Fibroblast of skin of left biceps (primary cell): ENCODE measurements at regions not wholly inside any gene's neighbourhood (a gene's known extent, or its start where the extent isn't known, plus 50 kb on each side); places are given as distances from the start of the nearest gene placed in this dataset.
"Not testable (repeated sequence)": the region's sequence is repeated elsewhere in the genome, so short reads cannot be mapped to it uniquely, and the experiment has no call there.

Source experiments
- DNase-seq, 2 experiments: peaks; one replicate each; pipeline ENCODE4 v3.0.0-alpha.2; 2013; ENCODE audit warnings: low read depth in 2 of 2

DNA sequence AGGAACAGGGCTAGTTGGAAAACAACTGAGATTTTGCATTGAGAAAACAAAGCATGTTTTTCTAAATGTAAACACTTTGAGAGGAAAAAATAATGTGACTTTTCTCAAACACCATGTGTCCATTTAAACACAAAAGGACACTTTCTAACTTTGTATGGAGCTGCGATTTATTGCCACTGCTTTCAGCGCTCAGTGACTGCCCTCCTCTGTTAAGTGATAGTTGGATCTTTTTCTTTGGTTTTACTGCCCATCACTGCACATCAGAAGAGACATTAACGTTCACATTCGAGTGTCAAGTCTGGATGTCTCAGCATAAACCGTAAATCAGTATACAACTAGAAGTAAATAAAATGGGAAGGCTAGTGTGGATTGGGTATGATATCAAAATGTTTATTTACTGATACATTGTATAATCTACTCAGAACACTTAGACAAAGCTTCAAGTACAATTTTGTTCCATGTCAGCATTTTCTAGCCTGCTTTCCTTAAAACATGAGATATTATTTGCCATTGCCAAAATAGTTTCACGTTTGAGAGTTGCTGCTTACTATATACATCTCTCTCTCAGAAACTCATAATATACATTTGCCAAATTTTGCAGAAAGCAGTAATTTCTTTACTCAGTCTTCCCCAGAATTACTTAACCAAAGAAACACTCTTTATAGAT lies 237.6 kb downstream of the IKZF2 start:
- DNase-seq: no peak

DNA sequence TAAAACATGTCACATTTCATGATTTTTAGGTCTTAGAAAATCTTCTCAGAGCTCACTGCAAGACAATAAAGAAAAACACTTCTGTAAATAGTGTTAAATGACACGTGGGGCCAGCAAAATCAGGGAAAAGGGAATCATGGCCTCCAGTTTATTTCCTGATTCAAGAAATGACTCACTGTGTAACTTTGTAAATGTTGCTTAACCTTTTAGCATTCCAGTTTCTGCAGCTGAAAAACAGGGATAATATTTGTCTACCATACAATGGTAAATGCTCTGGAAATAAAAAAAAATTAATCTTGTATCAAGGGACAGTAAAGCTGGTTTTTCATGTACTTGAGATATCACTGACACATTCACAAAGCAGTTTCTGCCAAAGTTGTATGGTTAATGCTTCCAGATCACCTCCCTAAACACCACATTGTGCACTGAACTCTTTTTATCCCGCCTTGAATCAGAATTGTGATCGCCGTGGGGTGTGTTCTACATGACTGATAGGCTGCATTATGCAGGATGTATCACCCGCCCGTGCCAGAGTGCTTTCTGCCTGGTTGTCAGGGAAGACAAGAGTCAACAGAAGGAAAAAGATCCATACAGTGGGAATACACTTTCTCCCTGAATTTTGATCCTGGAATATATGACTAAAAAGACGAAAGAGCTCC lies 238.8 kb downstream of the IKZF2 start:
- peak; percentile 12 to 14 for DNase-seq

DNA sequence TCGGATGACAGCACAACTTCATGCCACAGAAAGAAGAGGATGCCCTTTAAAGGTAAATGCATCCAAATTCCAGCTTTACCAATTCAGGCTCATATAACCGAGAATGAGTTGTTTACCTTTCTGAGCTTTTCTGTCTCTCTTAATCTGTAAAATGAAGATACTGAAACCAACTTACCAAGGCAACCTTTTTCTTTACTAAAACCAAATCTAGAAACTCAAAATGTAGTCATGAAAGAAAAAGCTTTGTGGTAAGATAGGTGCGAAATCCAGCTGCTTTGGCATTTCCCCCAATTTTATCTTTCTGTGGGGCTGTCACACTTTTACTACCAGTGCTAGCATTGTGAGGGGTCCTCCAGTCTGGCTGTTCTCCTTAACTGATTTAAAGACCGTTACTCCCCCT lies 240.4 kb downstream of the IKZF2 start:
- no peak for DNase-seq

DNA sequence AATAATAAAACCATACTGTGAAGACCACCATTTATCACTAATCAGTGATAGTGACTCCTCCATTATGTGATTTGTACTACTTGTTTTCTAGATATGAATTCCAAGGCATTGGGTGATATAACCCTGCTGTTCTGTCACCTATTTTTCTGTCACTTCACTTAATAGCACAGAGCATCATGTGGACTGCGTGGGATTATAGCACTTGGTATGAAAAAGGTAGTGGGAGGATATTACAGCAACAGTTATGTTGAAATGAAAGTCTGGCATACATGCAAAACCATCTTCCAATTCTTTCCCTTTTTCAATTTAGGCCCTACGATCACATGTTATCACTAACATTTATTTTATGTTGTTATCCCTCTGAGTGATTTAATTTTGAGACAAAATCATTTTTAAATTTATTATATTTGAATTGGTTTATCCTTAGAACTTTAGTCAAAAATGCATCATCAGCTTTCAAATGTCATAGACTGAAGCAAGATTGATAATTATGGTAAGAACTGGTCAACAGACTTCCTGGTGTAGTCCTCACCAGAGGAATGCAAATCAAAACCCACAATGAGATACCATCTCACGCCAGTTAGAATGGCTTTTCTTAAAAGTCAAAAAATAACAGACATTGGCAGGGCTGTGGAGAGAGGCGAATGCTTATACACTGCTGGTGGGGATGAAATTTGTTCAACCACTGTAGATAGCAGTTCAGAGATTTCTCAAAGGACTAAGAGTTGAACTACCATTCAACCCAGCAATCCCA lies 242.6 kb downstream of the IKZF2 start:
- no peak for DNase-seq

DNA sequence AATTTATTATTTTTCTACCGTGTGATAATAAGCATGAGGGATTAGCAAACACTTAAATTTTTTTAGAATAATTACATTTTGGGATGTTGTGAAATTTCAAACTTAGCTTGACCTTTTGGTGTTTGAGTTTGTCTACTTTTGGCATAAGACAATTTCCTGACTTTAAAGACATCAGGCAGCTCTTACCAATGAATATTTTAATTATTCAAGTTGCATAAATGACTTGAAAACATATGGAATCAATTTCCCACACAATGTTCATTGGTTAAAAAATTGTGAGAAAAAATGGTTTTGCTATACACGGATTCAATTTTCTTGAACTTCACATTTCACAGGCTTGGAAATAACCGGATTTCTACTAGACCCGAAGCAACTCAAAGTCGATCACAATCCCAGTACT lies 243.4 kb downstream of the IKZF2 start:
- no peak for DNase-seq

DNA sequence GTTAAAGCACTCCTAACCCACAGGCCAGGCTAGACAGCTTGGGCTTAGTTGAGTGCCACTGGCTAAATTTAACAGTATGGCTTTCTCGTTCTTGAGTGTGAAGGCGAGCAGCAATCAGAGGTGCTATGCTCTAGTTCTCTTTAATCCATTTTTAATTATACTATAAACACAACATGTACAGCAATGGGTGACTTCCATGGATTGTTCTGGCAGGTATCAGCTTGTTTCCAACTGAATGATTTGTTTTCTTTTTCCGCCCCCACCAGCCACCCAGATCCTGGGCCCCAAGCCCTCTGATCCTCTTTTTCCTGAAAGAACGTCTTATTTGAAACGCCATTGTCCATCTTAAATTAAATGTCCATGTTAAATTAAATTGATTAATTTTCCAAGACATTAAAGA lies 244.8 kb downstream of the IKZF2 start:
- DNase-seq: no peak

DNA sequence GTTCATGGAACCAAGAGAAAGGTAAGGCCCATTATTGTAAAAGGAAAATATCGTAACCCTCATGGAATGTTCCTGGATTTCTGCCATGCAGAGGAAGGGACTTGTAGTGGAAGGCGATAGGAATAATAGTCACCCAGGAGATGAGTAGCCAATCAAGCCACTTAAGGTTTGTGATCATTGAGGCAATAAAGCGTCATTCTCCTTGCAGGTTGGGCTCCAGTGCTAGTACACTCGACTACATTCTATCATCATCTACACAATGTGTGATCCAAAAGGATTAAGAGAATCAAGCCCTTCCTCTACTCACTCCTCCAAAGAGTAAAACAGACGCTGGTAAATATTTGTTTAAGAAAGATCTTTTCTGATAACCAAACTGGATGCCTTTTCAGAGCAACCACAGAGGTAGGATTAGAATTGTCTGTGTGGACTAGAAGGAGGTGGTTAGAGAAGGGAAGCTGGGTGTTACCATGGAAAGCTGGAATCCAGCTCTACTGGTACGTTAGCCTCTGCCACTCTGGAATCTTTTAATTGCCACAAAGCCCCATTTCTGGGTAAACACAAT lies 245.7 kb downstream of the IKZF2 start:
- DNase-seq: no peak

DNA sequence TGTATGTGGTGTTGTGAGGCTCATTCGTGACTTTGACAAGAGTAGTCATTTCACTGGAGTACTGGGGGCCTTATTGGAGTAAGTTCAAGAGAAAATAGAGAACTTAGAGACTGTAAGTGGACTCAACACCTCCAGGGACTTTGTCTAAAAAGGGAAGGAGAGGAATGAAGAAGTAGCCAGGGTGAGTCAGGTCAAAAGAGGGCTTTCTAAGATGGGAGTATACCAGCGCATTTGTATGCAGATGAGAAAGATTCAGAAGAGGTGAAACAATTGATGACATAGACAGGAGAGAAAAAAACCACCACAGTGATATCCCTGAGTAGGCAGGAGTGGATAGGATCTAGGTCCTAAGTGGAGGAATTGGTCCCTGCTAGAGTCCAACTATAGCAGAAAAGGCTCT lies 246.8 kb downstream of the IKZF2 start:
- DNase-seq: no peak

DNA sequence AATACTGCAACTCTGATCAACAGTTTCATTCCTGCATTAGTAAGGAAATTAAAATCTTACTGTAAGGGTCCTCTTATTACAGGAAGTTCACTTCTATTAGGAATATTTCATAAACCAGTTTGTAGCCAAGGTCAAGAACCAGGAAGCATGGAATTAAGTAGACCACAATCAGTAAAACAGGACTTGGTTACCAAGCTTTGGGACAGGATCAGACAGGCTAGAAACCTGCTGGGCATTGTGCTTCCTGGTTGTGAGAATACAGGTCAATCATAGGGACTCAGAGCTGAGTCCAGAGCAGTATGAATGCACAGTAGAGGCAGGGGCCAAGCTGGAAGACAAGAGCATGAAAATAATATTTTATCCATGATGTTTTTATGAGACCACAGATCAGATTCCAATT lies 248.0 kb downstream of the IKZF2 start:
- no peak for DNase-seq

DNA sequence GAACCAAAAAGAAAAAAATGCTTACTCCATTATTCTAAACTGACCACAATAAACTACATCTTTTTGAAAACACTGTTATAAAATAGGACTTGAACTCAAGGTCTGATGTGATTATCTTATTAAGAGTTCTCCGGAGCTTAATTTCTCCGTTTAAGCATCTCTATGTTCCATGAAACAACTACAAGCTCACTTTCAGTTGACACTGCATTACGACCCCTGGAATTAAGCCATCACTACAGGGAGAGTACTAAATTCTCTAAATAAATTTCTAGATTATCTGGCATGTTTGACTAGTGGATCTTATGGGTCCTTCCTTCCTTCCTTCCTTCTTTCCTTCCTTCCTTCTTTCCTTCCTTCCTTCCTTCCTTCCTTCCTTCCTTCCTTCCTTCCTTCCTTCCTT lies 249.0 kb downstream of the IKZF2 start:
- no peak for DNase-seq

DNA sequence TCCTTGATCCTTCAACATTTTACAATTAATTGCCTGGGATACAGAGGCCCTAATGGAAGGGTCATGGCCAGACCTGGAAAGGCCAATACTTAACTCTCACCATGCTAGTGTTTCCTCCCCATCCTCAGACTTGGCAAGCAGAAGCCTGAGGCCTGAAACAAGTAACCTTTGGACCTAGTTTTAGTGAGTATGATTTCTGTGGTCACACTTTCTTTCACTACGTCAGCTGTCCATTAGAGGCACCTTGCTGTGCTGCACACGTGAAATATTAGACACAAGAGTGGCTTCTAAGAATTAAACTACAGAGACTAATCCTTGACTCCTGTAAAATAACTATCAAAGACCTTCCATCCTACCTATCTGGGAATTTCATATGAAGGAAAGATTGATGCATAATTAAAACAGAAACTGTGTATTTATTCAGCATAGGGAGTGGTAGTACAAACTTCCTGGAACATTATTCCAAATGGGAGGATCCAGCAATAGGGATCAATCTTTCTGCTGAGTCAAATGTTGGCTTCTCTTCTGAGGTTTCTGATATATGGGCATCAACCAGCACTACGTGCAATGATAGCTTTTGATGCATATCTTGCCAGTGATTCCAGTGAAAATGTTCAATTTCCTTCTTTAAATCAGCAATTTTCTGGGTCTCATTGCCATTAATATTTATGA lies 249.7 kb downstream of the IKZF2 start:
- DNase-seq: no peak

DNA sequence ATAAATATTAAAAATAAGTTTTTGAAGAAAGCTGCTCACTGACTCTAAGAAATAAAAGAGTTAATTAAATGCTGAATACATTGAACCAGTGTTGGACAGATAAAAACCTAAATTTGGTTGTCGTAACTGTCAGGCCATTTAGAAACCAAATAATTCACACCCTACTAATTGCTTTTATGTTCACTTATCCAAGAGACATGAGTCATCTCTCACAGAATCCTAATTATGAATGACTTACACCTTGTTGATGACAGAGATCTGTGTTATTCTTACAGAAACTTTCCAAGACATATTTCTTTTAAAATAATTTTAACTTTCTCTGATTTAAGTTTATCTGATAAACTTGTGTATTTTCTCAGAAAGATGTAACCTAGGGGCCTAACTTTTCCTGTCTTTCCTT lies 250.7 kb downstream of the IKZF2 start:
- no peak for DNase-seq

DNA sequence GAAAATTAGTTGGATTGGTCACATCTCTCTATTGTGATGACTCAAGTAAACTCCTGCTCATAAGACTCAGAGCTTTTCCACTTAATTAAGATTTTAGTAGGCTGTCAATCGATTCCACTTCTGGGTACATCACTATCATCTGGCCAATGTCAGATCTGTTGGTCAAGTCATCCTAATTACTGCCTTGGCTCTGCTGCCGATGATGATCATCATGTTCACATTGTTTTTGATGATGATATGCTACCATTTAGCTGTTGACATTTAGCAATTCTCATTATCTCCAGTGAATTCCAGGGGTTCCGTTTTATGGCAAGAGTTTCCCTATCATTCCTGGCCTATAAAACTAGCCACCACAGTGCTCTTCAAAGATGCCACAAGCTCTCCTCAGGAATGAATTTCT lies 253.4 kb downstream of the IKZF2 start:
- DNase-seq: no peak

DNA sequence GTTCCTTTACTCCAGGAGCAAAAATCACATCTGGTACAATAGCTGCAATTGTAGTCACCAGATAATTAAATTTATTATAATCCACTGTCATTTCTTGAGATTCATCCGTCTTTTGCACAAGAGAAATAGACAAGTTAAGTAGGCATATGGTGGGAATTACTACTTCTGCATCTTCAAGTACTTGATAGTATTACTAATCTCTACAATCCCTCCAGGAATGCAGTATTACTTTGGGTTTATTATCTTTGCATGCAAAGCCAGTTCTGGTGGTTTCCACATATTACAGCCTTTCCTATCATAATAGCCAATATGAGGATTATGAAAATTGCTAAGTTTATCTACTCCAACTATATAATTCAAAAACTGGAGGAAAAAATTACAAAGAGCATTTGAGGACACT lies 254.1 kb downstream of the IKZF2 start:
- DNase-seq: no peak

DNA sequence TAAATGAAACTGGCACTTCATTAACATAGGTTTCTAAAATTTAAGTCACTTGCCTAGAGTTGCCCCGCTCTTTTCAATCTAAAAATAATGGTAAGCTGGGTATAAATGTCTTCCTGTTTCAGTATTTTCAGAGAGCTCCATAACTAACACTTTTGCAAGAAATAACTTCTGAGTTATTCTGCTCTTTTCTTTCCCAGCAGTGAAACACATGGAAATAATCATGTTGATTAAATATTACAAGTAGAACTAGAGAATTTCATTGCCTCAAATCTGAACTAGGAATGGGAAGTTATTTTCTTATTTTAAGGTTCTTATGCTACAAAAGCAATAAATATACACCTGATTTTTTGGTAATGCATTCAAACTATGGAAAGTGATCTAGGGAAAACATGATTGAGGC lies 257.4 kb downstream of the IKZF2 start:
- DNase-seq: no peak

DNA sequence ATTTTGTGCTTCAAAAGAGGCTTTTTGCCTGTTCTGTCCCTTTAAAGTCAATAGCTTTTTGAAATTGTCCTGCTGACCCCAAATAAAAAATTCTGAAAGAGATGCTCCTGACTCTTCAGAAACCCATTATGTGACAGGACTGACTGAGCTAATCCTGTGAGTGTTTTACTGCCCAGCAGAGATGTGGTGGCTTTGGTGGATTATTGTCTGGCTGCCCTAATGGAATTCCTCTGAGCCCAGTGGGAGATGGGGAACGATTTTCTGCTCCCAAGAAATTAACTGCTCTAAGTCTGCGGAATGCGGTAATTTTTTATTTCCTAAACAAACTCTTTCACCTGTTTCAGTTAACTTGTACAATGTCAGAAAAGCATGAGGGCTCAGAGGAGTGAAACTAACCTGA lies 258.2 kb downstream of the IKZF2 start:
- no peak for DNase-seq

DNA sequence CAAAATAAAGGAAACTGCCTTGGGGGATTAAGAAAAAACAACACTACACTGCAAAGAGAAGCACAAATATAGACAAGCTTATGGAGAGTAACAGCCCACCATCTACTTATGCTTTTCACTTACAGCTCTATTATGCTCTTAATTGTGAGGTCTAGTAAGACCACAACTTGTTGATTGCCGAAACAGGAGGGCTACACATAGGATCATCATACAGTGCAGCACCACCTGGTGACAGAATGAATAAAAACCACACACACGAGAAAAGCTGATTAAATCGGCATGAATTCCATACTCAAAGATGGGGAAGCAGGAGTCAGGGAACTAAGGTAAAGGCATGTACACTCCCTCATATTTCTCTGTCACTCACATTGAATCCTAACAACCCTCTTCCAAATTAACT lies 259.2 kb downstream of the IKZF2 start:
- no peak for DNase-seq

DNA sequence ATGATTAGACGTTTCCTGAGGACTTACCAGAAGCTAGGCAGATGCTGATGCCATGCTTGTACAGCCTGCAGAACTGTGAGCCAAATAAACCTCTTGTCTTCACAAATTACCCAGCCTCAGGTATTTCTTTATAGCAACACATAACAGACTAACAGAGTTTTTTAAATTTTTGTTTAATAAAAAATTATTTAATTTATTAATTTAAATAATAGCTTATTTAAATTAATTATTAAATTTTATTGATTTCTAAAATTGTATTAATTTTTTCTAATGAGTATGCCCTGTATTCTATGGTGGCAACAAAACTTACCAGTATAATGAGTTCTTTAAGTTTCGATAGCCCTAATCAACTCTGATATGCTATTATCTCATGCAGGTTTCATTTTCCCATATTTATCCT lies 259.8 kb downstream of the IKZF2 start:
- no peak for DNase-seq

DNA sequence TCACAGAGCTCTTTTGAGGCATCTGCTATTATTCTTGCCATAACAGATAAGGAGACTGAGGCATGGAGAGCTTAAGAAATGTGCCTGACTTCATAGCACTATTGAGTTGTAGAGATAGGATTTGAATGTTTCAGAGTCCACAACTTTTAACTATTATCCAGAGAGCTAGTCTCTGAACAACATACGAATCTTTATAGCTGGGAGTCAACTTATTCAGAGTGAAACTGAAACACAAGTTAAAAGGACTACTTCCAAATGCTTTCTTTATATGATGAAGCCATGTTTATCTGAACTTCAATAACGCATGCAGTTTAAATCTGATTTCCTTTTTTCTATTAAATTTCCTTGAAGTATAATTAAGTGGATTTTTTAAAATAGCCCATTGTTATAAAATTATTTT lies 268.8 kb downstream of the IKZF2 start:
- no peak for DNase-seq

DNA sequence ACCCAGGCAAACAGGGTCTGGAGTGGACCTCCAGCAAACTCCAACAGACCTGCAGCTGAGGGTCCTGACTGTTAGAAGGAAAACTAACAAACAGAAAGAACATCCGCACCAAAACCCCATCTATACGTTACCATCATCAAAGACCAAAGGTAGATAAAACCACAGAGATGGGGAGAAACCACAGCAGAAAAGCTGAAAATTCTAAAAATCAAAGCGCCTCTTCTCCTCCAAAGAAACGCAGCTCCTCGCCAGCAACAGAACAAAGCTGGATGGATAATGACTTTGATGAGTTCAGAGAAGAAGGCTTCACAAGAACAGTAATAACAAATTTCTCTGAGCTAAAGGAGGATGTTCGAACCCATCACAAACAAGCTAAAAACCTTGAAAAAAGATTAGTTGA lies 274.9 kb downstream of the IKZF2 start:
- not testable (repeated sequence) for DNase-seq

DNA sequence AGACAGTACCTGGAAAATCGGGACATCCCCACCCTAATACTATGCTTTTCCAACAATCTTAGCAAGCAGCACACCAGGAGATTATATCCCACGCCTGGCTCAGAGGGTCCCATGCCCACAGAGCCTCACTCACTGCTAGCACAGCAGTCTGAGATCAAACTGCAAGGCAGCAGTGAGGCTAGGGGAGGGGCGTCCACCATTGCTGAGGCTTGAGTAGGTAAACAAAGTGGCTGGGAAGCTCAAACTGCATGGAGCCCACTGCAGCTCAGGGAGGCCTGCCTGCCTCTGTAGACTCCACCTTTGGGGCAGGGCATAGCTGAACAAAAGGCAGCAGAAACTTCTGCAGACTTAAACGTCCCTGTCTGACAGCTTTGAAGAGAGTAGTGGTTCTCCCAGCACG lies 275.5 kb downstream of the IKZF2 start:
- not testable (repeated sequence) for DNase-seq

DNA sequence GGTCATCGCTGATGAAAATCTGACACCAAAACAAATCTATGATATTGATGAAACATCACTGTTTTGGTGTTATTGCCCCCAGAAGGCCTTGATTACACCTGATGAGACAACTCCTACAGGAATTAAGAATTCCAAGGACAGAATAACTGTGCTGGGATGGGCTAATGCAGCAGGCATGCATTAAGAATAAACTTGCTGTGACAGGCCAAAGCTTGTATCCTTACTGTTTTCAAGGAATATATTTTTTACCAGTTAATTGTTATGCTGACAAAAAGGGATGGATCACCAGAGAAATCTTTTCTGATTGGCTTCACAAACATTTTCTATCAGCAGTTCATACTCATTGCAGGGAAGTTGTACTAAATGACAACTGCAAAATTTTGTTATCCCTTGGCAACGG lies 278.2 kb downstream of the IKZF2 start:
- DNase-seq: no peak
